ENCODE measurements at regions not wholly inside any gene's neighbourhood (a gene's known extent, or its start where the extent isn't known, plus 50 kb on each side); places are given as distances from the start of the nearest gene placed in this dataset.

GRCh38 chr1:177789956-177790355, 179.9 kb downstream of the SEC16B start:
- DNase-seq (ENCODE audit: low read depth) = no peak

- peak; percentile 67 for DNase-seq (ENCODE audit: low read depth)
These were observed 183.6 kb downstream of the SEC16B start for GRCh38 chr1:177786176-177786745.

GRCh38 chr1:177784936-177785335, 184.9 kb downstream of the SEC16B start:
- no peak for DNase-seq (ENCODE audit: low read depth)

GRCh38 chr1:177784409-177784808, 185.4 kb downstream of the SEC16B start:
- peak; percentile 61 for DNase-seq (ENCODE audit: low read depth)

DNA sequence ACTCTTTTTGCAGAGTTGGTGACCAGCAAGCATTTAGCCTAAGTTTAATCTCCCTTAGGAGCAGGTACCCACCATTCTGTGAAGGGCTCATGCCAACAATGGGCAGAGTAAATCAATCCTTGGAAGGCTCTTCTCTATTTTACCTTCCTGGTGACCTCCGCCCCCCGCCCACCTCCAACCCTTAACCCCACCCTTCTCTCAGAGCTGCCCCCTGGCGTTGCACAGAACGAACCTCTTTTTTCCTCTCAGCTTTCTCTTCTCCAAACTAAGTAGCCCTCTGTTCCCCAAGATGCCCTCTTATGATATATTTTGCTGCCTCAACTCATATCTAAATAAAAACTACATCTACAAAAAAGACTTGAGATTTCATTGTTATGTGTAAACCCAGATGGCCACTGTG, 186.8 kb downstream of the SEC16B start:
- no peak for DNase-seq (ENCODE audit: low read depth)

- peak; percentile 55 for DNase-seq (ENCODE audit: low read depth)
These were observed 189.7 kb downstream of the SEC16B start for GRCh38 chr1:177780096-177780700.

GRCh38 chr1:177779166-177779965, 190.5 kb downstream of the SEC16B start:
- DNase-seq (ENCODE audit: low read depth) = no peak

DNA sequence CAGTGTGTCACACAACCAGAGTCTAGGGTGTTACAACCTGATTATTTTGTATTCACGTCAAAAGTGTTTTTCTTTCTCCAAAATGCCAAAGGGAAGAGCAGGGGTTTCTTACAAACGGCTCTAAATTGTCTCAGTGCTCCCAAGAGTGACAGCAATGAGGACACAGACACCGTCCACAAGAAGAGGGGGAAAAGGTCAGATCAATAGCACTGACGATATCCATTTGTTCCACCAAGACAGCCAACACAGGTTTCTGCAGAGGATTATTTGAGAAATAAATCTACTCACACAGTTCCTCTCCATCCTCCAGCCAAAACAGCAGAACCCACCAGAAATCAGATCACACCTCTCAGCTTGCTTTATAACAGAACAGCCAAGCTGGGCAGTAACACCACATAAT, 193.9 kb downstream of the SEC16B start:
- no peak for DNase-seq (ENCODE audit: low read depth)

DNA sequence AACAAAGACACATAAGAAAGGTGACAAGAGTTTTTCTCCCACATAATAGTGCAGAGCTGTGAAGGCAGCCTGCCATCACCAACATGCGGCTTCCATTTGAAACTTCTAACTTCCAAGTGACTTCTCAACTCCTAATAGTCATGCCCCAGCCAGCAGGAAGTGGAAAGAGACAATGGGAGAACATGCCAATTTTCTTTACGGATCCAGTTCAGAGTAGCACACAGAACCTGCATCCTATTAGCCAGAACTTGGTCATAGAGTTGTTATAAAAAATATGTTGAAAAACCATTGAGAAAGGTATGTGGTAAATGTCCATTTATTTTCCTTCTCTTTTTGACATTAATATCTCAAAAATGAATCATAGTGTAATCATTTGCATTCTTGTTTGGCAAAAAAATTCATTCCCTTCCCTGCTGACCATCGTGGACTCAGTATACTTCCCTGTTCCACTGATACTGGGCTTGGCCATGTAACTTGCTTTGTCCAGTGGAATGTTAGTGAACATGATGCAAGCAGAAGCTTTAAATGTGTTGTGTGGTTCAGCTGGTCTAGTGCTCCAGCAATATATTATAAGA, 197.4 kb downstream of the SEC16B start:
- peak; percentile 42 for DNase-seq (ENCODE audit: low read depth)

- DNase-seq (ENCODE audit: low read depth) = no peak
These were observed 198.2 kb downstream of the SEC16B start for GRCh38 chr1:177771688-177772087.

GRCh38 chr1:177770096-177770495, 199.8 kb downstream of the SEC16B start:
- DNase-seq (ENCODE audit: low read depth) = no peak

- no peak for DNase-seq (ENCODE audit: low read depth)
These were observed 213.9 kb downstream of the SEC16B start for GRCh38 chr1:177755851-177756560.

DNA sequence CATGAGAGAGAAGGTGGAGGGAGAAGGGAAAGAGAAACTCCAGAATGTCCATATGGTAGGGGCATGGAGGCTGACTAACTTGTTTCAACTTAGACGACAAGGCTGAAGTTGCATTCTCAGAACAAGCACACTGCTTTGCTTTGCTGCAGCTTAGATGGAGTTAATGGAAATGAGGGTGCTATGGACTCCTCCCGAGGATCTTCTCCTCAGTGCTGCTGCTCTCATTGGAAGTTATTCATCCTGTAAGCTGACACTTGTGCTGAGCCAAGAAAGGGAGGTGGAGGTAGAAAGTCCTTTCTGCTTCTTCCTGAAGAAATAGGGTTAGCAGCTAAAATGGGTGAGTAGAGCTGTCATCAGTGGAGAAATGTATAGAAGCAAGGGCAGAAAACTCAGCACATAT, 215.3 kb downstream of the SEC16B start:
- DNase-seq (ENCODE audit: low read depth) = no peak

DNA sequence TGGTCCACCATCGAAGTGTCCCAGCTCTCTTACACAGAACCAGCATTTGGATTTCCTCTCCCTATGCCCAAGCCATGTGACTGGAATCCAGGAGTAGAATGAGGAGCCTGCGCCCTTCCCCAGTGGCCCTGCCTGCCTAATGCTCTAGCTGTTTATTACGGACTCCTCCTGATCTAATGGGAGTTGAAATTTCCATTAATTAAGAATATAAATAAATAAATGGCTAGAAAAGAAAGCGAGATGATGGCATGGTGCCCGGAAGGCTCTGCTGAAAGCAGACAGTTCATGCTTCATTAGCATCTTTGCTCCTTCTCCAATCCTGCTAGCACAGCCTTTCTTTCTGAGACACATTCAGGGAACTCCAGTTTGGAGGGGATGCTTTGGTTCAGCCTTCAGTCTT, 216.2 kb downstream of the SEC16B start:
- no peak for DNase-seq (ENCODE audit: low read depth)

GRCh38 chr1:177748080-177748801, 221.6 kb downstream of the SEC16B start:
- DNase-seq (ENCODE audit: low read depth) = no peak

GRCh38 chr1:177746155-177746554, 223.7 kb downstream of the SEC16B start:
- DNase-seq (ENCODE audit: low read depth) = no peak

DNA sequence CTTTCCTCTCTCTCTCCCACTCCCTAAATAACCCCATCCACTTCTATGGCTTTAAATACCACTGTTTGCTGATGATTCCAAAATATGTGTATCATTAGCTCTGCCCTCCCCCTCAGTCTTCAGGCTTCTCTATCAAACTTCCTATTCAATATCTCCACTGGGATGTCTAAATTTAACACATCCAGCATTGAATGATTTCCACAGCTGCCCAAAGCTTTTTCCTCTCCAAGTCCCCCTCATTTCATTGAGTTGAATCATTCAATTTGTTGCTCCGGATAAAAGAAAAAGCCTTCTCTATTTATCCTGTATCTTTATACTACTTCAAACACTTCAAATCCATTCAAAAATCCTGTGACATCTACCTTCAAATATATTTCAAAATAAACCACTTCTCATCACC, 225.0 kb downstream of the SEC16B start:
- DNase-seq (ENCODE audit: low read depth) = no peak

GRCh38 chr1:177741476-177741875, 228.4 kb downstream of the SEC16B start:
- DNase-seq (ENCODE audit: low read depth) = no peak

DNA sequence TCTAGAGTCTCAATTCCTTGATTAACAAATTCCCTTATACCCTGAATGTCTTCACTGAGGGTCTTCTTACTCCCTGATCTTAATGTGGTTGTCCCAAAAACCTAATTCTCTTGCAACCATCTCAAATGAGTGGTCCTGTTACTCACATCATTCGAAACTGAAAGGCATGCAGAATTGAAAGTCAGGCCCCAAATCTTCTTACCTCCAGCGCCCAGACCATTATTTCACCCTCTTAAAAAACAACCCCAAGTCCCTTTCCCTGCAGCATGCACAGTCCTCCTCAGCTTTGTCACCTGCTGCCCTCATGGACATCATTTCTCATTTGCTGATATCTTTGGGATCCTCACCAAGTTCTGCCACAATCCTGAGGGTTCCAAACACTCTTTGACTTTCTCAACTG, 230.1 kb downstream of the SEC16B start:
- DNase-seq (ENCODE audit: low read depth) = no peak

- DNase-seq (ENCODE audit: low read depth) = no peak
These were observed 232.4 kb downstream of the SEC16B start for GRCh38 chr1:177737456-177737855.

GRCh38 chr1:177732178-177732577, 237.7 kb downstream of the SEC16B start:
- no peak for DNase-seq (ENCODE audit: low read depth)

GRCh38 chr1:177729646-177730045, 240.2 kb downstream of the SEC16B start:
- DNase-seq (ENCODE audit: low read depth) = no peak
